H1 (cell line): ENCODE measurements at regions not wholly inside any gene's neighbourhood (a gene's known extent, or its start where the extent isn't known, plus 50 kb on each side); places are given as distances from the start of the nearest gene placed in this dataset.

ENCODE experiments used
- CHD1 ChIP-seq: IDR thresholded peaks from 2 replicates; pipeline ENCODE4 v1.6.1; 2012; ENCODE audit warnings: low read depth, low read length, improper control_type of control experiment
- GTF2F1 ChIP-seq: IDR thresholded peaks from 2 replicates; pipeline ENCODE4 v1.6.1; 2012; ENCODE audit warnings: low read depth, low read length, improper control_type of control experiment, borderline replicate concordance
- KDM4A ChIP-seq: IDR thresholded peaks from one replicate; pipeline ENCODE4 v1.7.1; 2012; ENCODE audit warnings: low read depth, mild to moderate bottlenecking, moderate library complexity, low read length, inconsistent platforms; ENCODE audit not compliant: severe bottlenecking
- PHF8 ChIP-seq: fragments of 200-600 bp; sonication (generic); conservative IDR thresholded peaks from 2 replicates; pipeline ENCODE4 v1.7.1; 2012; ENCODE audit warnings: low read depth, mild to moderate bottlenecking, inconsistent platforms, low read length, moderate library complexity
- POU5F1 ChIP-seq: IDR thresholded peaks from 2 replicates; pipeline ENCODE4 v1.6.1; 2011; ENCODE audit warnings: low read depth, mild to moderate bottlenecking, low read length, moderate library complexity
- RFX5 ChIP-seq: IDR thresholded peaks from 2 replicates; pipeline ENCODE4 v1.6.1; 2011; ENCODE audit warnings: low read depth, low read length, improper control_type of control experiment, borderline replicate concordance
- SP1 ChIP-seq: IDR thresholded peaks from 2 replicates; pipeline ENCODE4 v1.6.1; 2011; ENCODE audit warnings: low read depth, low read length
- TF ChIP-seq, protein P1 (sequence below): fragments of 300-600 bp; sonication (generic); IDR thresholded peaks from 2 replicates; pipeline ENCODE4 v1.7.1; 2012; ENCODE audit warnings: low read length, moderate library complexity, mild to moderate bottlenecking, inconsistent platforms; ENCODE audit not compliant: insufficient replicate concordance
- TF ChIP-seq, protein P2 (sequence below): IDR thresholded peaks from 2 replicates; pipeline ENCODE4 v1.6.1; 2011; ENCODE audit warnings: low read length, improper control_type of control experiment

GRCh38 chr10:62562101-62562500, 187.9 kb downstream of the ZNF365 start (continued):
- TF ChIP-seq, protein P1, sequence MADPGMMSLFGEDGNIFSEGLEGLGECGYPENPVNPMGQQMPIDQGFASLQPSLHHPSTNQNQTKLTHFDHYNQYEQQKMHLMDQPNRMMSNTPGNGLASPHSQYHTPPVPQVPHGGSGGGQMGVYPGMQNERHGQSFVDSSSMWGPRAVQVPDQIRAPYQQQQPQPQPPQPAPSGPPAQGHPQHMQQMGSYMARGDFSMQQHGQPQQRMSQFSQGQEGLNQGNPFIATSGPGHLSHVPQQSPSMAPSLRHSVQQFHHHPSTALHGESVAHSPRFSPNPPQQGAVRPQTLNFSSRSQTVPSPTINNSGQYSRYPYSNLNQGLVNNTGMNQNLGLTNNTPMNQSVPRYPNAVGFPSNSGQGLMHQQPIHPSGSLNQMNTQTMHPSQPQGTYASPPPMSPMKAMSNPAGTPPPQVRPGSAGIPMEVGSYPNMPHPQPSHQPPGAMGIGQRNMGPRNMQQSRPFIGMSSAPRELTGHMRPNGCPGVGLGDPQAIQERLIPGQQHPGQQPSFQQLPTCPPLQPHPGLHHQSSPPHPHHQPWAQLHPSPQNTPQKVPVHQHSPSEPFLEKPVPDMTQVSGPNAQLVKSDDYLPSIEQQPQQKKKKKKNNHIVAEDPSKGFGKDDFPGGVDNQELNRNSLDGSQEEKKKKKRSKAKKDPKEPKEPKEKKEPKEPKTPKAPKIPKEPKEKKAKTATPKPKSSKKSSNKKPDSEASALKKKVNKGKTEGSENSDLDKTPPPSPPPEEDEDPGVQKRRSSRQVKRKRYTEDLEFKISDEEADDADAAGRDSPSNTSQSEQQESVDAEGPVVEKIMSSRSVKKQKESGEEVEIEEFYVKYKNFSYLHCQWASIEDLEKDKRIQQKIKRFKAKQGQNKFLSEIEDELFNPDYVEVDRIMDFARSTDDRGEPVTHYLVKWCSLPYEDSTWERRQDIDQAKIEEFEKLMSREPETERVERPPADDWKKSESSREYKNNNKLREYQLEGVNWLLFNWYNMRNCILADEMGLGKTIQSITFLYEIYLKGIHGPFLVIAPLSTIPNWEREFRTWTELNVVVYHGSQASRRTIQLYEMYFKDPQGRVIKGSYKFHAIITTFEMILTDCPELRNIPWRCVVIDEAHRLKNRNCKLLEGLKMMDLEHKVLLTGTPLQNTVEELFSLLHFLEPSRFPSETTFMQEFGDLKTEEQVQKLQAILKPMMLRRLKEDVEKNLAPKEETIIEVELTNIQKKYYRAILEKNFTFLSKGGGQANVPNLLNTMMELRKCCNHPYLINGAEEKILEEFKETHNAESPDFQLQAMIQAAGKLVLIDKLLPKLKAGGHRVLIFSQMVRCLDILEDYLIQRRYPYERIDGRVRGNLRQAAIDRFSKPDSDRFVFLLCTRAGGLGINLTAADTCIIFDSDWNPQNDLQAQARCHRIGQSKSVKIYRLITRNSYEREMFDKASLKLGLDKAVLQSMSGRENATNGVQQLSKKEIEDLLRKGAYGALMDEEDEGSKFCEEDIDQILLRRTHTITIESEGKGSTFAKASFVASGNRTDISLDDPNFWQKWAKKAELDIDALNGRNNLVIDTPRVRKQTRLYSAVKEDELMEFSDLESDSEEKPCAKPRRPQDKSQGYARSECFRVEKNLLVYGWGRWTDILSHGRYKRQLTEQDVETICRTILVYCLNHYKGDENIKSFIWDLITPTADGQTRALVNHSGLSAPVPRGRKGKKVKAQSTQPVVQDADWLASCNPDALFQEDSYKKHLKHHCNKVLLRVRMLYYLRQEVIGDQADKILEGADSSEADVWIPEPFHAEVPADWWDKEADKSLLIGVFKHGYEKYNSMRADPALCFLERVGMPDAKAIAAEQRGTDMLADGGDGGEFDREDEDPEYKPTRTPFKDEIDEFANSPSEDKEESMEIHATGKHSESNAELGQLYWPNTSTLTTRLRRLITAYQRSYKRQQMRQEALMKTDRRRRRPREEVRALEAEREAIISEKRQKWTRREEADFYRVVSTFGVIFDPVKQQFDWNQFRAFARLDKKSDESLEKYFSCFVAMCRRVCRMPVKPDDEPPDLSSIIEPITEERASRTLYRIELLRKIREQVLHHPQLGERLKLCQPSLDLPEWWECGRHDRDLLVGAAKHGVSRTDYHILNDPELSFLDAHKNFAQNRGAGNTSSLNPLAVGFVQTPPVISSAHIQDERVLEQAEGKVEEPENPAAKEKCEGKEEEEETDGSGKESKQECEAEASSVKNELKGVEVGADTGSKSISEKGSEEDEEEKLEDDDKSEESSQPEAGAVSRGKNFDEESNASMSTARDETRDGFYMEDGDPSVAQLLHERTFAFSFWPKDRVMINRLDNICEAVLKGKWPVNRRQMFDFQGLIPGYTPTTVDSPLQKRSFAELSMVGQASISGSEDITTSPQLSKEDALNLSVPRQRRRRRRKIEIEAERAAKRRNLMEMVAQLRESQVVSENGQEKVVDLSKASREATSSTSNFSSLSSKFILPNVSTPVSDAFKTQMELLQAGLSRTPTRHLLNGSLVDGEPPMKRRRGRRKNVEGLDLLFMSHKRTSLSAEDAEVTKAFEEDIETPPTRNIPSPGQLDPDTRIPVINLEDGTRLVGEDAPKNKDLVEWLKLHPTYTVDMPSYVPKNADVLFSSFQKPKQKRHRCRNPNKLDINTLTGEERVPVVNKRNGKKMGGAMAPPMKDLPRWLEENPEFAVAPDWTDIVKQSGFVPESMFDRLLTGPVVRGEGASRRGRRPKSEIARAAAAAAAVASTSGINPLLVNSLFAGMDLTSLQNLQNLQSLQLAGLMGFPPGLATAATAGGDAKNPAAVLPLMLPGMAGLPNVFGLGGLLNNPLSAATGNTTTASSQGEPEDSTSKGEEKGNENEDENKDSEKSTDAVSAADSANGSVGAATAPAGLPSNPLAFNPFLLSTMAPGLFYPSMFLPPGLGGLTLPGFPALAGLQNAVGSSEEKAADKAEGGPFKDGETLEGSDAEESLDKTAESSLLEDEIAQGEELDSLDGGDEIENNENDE, result no peak
- no peak for TF ChIP-seq POU5F1
- no peak for TF ChIP-seq SP1
- no peak for TF ChIP-seq PHF8
- TF ChIP-seq, protein P2, sequence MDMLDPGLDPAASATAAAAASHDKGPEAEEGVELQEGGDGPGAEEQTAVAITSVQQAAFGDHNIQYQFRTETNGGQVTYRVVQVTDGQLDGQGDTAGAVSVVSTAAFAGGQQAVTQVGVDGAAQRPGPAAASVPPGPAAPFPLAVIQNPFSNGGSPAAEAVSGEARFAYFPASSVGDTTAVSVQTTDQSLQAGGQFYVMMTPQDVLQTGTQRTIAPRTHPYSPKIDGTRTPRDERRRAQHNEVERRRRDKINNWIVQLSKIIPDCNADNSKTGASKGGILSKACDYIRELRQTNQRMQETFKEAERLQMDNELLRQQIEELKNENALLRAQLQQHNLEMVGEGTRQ, result no peak
- no peak for TF ChIP-seq GTF2F1
- no peak for TF ChIP-seq CHD1
- no peak for TF ChIP-seq RFX5
- no peak for TF ChIP-seq KDM4A
- TF ChIP-seq, all 59 proteins: peak for 0
